Hepatocyte (in vitro differentiated cells): ENCODE measurements at regions not wholly inside any gene's neighbourhood (a gene's known extent, or its start where the extent isn't known, plus 50 kb on each side); places are given as distances from the start of the nearest gene placed in this dataset.

Experiments
- DNase-seq: peaks from one replicate; pipeline ENCODE4 v3.0.0-alpha.2; 2016; ENCODE audit warnings: low spot score
- H2AFZ ChIP-seq: fragments of 200-600 bp; sonication (generic); 2 replicates; pipeline ENCODE4 v1.6.0; 2016; ENCODE audit warnings: antibody characterized with exemption, mild to moderate bottlenecking
- H3K27ac ChIP-seq: fragments of 200-600 bp; sonication (generic); 2 replicates; pipeline ENCODE4 v1.5.1; 2016; ENCODE audit warnings: mild to moderate bottlenecking
- H3K27me3 ChIP-seq: fragments of 200-600 bp; sonication (generic); 2 replicates; pipeline ENCODE4 v1.6.1; 2016
- H3K36me3 ChIP-seq: fragments of 200-600 bp; sonication (generic); replicated peaks from 2 replicates; pipeline ENCODE4 v1.5.1; 2016; ENCODE audit warnings: low read depth; ENCODE audit not compliant: insufficient read depth
- H3K4me1 ChIP-seq: fragments of 200-600 bp; sonication (generic); 2 replicates; pipeline ENCODE4 v1.5.1; 2016; ENCODE audit warnings: mild to moderate bottlenecking, moderate library complexity; ENCODE audit not compliant: insufficient read depth
- H3K4me2 ChIP-seq: fragments of 200-600 bp; sonication (generic); 2 replicates; pipeline ENCODE4 v1.6.0; 2016
- H3K4me3 ChIP-seq: fragments of 200-600 bp; sonication (generic); 2 replicates; pipeline ENCODE4 v1.5.1; 2016; ENCODE audit warnings: mild to moderate bottlenecking
- H3K79me2 ChIP-seq: fragments of 200-600 bp; sonication (generic); 2 replicates; pipeline ENCODE4 v1.6.0; 2017; ENCODE audit warnings: mild to moderate bottlenecking
- H3K9me2 ChIP-seq: fragments of 200-600 bp; sonication (generic); replicated peaks from 2 replicates; pipeline ENCODE4 v1.6.0; 2017; ENCODE audit warnings: mild to moderate bottlenecking; ENCODE audit not compliant: insufficient read depth
- H3K9me3 ChIP-seq: fragments of 200-600 bp; sonication (generic); 2 replicates; pipeline ENCODE4 v1.5.1; 2016; ENCODE audit warnings: low read depth, mild to moderate bottlenecking
- H4K20me1 ChIP-seq: fragments of 200-600 bp; sonication (generic); 2 replicates; pipeline ENCODE4 v1.6.0; 2016; ENCODE audit warnings: mild to moderate bottlenecking; ENCODE audit not compliant: insufficient read depth, poor library complexity, severe bottlenecking
- CTCF ChIP-seq: fragments of 200-600 bp; sonication (generic); IDR thresholded peaks from 2 replicates; pipeline ENCODE4 v1.5.1; 2016; ENCODE audit warnings: antibody characterized with exemption, mild to moderate bottlenecking; ENCODE audit not compliant: poor library complexity
- EZH2 ChIP-seq: fragments of 200-600 bp; sonication (generic); IDR thresholded peaks from 2 replicates; pipeline ENCODE4 v1.6.1; 2016; ENCODE audit warnings: antibody characterized with exemption, mild to moderate bottlenecking, borderline replicate concordance
- EZH2phosphoT487 ChIP-seq: fragments of 200-600 bp; sonication (generic); IDR thresholded peaks from one replicate; pipeline ENCODE4 v1.6.1; 2018; ENCODE audit warnings: antibody characterized with exemption, mild to moderate bottlenecking, low read depth, moderate library complexity; ENCODE audit not compliant: unreplicated experiment, severe bottlenecking
- WGBS: methylation state at CpG from one replicate; pipeline ENCODE4 v1.1.6; 2016; ENCODE audit warnings: low lambda C conversion rate; ENCODE audit errors: missing lambda C conversion rate; 5-methylcytosine and 5-hydroxymethylcytosine counted together

GRCh38 chr14:58954052-58954451 is 234.4 kb upstream of the DAAM1 start:
- Histone ChIP-seq H4K20me1 (no peaks in the 10 kb centered on the region), H3K9me2 (no peaks in the 10 kb centered on the region), H3K36me3 (no peaks in the 10 kb centered on the region), H2AFZ (no peak overlapping the region), H3K4me1 (peaks cover 9% of the 10 kb centered on the region), H3K4me2 (no peak overlapping the region), H3K27me3 (no peaks in the 10 kb centered on the region), H3K4me3 (no peak overlapping the region), H3K9me3 (no peaks in the 10 kb centered on the region), H3K79me2 (no peaks in the 10 kb centered on the region), H3K27ac (no peak overlapping the region)
- no peak for DNase-seq
- no peak for TF ChIP-seq CTCF
- TF ChIP-seq EZH2phosphoT487 = no peak
- TF ChIP-seq EZH2 = no peak
- WGBS = 89% methylated on average over 1 of the region's 1 CpG

GRCh38 chr14:58954901-58955861 is 233.3 kb upstream of the DAAM1 start:
- no peaks in the 10 kb centered on the region for H3K79me2 ChIP-seq
- no peaks in the 10 kb centered on the region for H4K20me1 ChIP-seq
- 29% methylated on average over 4 of the region's 4 CpGs for WGBS
- H3K27ac ChIP-seq = no peak overlapping the region
- H3K4me3 ChIP-seq = no peak overlapping the region
- peak overlapping the region; percentile 52 for H3K4me2 ChIP-seq
- TF ChIP-seq EZH2phosphoT487 (no peak), EZH2 (no peak), CTCF (no peak)
- no peaks in the 10 kb centered on the region for H3K27me3 ChIP-seq
- DNase-seq = peak; percentile 12
- H2AFZ ChIP-seq = no peak overlapping the region
- no peaks in the 10 kb centered on the region for H3K9me2 ChIP-seq
- H3K9me3 ChIP-seq = no peaks in the 10 kb centered on the region
- H3K36me3 ChIP-seq = no peaks in the 10 kb centered on the region
- peaks cover 9% of the 10 kb centered on the region for H3K4me1 ChIP-seq

- Histone ChIP-seq H3K9me3 (no peaks in the 10 kb centered on the region), H2AFZ (no peak overlapping the region), H3K9me2 (no peaks in the 10 kb centered on the region), H4K20me1 (no peaks in the 10 kb centered on the region), H3K79me2 (no peaks in the 10 kb centered on the region), H3K27ac (no peak overlapping the region), H3K36me3 (no peaks in the 10 kb centered on the region), H3K27me3 (no peaks in the 10 kb centered on the region), H3K4me3 (no peak overlapping the region), H3K4me2 (no peak overlapping the region), H3K4me1 (no peaks in the 10 kb centered on the region)
- TF ChIP-seq CTCF = no peak
- TF ChIP-seq EZH2phosphoT487 = no peak
- TF ChIP-seq EZH2 = no peak
- no peak for DNase-seq
- 72% methylated on average over 6 of the region's 6 CpGs for WGBS
These were observed 227.3 kb upstream of the DAAM1 start for GRCh38 chr14:58961045-58961731.
